NCI-H510A treated with DMSO at 0.1 percent for 48 hours (cell line): ENCODE measurements at regions not wholly inside any gene's neighbourhood (a gene's known extent, or its start where the extent isn't known, plus 50 kb on each side); places are given as distances from the start of the nearest gene placed in this dataset.
A peak's percentile ranks its signal among the peaks of the same experiment; 100 is the strongest.

Experiments
- DNase-seq: peaks from one replicate; lab custom pipeline; 2025; lab: John Stamatoyannopoulos, UW

DNA sequence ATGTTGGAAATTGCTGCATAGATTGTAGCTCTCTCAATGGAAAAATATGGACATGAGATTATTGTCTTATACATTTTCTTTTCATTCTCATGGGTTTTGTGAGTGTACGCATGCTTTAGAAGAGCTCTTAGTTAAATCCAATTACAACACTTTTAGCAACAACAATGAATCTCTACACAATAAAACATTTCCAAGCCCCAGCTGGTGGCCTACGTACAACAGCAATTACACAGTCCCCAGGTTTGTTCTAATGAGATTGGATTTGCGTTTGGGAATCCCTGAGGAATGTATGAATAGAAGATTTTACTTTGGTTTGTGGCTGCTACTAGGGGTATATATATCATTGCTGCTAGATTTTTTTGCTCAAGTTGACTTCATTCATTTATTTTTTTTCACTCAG, 98.6 kb downstream of the FHDC1 start:
- DNase-seq: no peak

GRCh38 chr4:153036931-153037482, 100.9 kb downstream of the FHDC1 start:
- DNase-seq: no peak

DNA sequence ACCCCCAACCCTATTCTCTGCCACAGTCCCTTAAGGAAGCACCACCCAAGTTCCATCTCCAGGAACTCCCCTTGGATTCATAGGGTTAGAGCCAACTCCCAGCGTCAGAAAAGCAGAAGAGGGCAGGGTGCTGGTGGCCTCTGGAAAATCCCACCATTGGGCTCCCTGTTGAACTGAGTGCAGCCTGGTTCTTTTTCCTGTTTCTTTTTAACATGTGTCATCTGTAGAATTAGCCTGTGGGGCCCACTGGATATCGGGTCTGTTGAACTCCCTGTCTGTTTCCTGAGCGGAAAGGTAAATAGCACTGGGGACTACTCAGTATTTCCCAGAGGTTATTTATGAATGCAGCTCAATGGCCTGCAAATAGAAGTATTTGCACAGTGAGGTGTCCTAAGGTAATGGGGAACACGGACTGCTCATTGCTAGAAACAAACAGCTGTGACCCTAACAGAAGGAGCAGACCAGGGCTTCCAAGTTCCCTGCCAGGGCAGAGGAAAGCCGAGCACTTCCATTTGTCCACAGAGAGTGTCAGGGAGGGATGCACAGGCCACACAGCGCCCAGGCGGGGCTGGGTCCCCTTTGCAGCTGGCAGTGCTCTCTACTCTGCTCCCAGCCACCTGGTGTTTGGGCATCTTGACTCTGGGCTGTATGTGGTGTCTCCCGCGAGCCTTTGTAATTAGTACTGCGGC, 102.6 kb downstream of the FHDC1 start:
- peak; percentile 94 for DNase-seq

GRCh38 chr4:153039542-153040185, 103.5 kb downstream of the FHDC1 start:
- DNase-seq: no peak

DNA sequence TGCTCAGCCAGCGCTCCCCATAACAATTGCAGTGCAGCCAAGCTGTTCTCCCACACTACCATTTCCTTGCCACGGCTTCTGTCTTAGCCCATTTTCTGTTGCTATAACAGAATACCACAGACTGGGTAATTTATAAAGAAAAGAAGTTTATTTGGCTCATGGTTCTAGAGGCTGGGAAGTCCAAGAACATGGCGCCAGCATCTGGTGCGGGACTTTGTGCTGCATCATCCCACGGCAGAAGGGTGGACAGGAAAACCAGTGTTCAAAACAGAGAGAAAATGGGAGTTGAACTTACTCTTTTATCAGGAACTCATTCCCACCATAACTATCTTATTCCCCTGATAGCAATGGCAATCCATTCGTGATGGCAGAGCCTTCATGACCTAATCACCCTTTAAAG, 104.6 kb downstream of the FHDC1 start:
- no peak for DNase-seq

GRCh38 chr4:153044036-153044435, 107.9 kb downstream of the FHDC1 start:
- no peak for DNase-seq

GRCh38 chr4:153045111-153045982, 109.2 kb downstream of the FHDC1 start:
- DNase-seq: no peak

DNA sequence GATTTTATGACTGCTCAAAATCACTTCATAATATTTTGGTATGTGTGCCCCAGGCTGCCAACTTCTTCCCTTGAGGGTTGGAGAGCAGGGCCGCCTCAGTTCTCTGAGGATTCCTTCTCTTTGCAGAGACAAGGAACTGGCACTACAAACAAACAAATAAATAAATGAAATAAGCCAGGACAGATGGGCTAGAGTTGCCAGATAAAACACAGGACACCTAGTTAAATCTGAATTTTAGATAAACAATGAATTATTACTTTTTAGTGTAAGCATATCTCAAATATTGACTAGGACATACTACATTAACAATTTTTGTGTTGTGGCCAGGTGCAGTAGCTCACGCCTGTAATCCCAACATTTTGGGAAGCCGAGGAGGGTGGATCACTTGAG, 122.5 kb downstream of the FHDC1 start:
- no peak for DNase-seq

- no peak for DNase-seq
These were observed 124.1 kb downstream of the FHDC1 start for GRCh38 chr4:153060196-153060595.

- DNase-seq: no peak
These were observed 125.8 kb downstream of the FHDC1 start for GRCh38 chr4:153061971-153062370.

DNA sequence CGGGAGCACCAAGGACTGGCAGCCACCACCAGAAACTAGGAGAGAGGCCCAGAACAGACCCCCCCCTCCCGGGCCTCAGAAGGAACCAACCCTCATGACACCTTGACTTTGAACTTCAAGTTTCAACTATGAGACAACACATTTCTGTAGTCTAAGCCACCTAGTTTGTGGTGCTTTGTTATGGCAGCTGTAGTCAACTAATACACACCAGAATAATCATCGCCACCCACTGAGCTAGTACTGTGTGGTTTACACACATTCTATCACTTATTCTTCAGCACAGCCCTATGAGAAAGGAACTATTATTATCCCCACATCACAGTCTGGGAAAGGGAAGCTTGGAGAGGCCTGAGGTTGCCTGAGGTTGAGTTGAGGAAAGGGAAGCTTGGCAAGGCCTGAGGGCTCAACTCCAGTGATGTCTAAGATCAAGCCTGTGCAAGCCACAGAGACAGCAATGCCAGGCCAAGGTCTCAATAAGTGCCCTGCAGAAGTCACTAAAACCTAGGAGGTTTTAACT, 126.6 kb downstream of the FHDC1 start:
- DNase-seq: no peak

- DNase-seq: no peak
These were observed 127.4 kb downstream of the FHDC1 start for GRCh38 chr4:153063490-153063889.

DNA sequence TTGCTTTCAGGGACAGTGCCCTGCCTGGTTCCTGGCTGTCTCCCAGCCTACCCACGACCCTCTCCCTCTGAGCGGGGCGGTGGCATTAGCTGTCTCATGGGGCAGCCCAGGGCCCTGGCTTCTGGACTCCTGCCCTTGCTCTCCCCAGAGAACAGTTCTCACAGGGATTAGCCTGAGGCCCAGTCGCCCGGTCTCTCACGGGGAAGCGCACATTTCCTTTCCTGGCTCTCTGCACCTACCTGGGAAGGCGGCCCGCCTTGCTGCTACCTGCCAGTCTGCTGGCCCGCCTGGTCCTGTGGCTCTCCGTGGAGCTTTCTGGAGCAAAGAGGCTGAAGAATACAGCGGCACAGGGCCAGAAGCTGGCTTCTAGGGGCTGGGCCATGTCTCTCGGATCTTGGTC, 128.4 kb downstream of the FHDC1 start:
- DNase-seq: no peak

GRCh38 chr4:153065276-153065675, 129.2 kb downstream of the FHDC1 start:
- no peak for DNase-seq

- no peak for DNase-seq
These were observed 131.3 kb downstream of the FHDC1 start for GRCh38 chr4:153067376-153067775.

- peak; percentile 9 for DNase-seq
These were observed 132.6 kb downstream of the FHDC1 start for GRCh38 chr4:153068751-153069150.

- DNase-seq: no peak
These were observed 132.2 kb upstream of the TRIM2 start for GRCh38 chr4:153071958-153072598.

DNA sequence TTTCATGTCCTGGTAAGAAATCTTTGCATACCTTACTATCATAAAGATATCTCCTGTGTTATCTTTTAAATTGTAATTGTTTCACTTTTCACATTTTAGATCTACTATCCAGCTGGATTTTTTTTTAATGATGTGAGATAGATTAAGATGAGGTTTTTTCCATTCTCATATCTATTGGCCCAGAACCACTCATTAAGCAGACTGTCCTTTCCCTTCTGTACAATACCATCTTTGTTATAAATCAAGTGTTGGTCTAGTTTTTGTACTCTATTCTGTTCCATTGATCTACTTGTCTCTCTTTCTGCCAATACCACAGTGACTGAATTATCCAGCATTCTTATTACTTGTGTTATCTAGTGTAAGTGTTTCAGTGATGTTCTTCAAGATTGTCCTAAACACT, 131.6 kb upstream of the TRIM2 start:
- DNase-seq: no peak

DNA sequence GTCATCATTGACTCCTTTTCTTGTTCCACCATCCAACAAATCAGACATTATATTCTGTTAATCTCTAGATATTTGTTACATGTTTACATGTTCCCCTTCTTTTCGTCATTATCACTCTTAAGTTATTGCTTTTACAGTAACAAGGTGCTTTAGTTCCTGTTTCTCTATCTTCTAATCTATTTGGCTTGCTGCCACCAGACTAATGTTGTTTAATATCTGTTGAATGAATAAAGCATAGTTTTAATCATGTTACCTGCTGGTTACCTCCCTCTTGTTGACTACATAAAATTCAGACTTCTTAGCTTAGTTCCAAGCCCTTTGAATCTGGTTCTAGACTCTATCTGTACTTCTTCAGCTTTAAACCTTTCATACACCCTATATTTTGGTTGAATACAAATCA, 129.8 kb upstream of the TRIM2 start:
- DNase-seq: no peak

DNA sequence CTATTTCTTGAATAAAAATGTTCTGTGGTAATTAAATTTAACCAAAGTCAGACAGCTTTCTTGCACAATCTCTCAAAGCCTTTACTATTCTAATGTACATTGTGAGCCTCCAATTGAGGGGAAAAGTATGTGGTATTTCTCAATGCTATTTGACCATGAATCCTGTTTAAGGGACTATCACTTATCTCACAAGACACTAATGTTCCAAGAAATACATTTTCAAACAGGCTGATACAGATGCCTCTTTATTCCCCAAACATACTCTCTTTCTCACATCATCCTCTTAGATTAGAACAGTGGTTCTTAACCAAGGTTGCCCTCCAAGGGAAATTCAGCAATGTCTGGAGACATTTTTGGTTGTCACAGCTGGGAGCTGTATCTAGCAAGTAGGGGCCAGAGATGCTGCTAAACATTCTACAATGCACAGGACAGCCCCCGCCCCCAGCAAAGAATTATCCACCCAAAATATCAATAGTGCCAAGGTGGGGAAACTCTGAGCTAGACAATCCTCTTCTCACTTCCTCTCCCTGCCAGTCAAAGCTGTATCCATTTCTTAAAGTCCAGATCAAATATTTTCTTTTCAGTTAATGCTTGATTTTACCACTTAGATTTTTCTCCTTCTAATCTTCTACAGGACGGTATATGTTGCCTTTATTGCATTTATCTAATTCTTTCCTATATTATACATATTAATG, 129.2 kb upstream of the TRIM2 start:
- no peak for DNase-seq

- no peak for DNase-seq
These were observed 128.3 kb upstream of the TRIM2 start for GRCh38 chr4:153075836-153076518.
